IPS-NIHi7 (cell line): ENCODE measurements at regions not wholly inside any gene's neighbourhood (a gene's known extent, or its start where the extent isn't known, plus 50 kb on each side); places are given as distances from the start of the nearest gene placed in this dataset.
"Not testable (repeated sequence)": the region's sequence is repeated elsewhere in the genome, so short reads cannot be mapped to it uniquely, and the experiment has no call there.

Experiments
- DNase-seq: peaks from one replicate; pipeline ENCODE4 v3.0.0; 2012; ENCODE audit warnings: mixed read lengths; ENCODE audit errors: extremely low spot score

GRCh38 chr1:60950224-60951063 lies 131.9 kb upstream of the NFIA start:
- no peak for DNase-seq

- DNase-seq = no peak
Measured at GRCh38 chr1:60949826-60950197, 132.5 kb upstream of the NFIA start.

GRCh38 chr1:60949154-60949825 lies 133.1 kb upstream of the NFIA start:
- DNase-seq = no peak

- DNase-seq = no peak
Measured at GRCh38 chr1:60948486-60948885, 133.9 kb upstream of the NFIA start.

- no peak for DNase-seq
Measured at GRCh38 chr1:60947367-60947766, 135.0 kb upstream of the NFIA start.

GRCh38 chr1:60942896-60943638 lies 139.3 kb upstream of the NFIA start:
- DNase-seq = peak; percentile 33

- DNase-seq = no peak
Measured at GRCh38 chr1:60942291-60942690, 140.1 kb upstream of the NFIA start.

GRCh38 chr1:60940685-60941084 lies 141.7 kb upstream of the NFIA start:
- DNase-seq = not testable (repeated sequence)

GRCh38 chr1:60937720-60938119 lies 144.6 kb upstream of the NFIA start:
- DNase-seq = no peak

- DNase-seq = no peak
Measured at GRCh38 chr1:60936591-60937342, 145.6 kb upstream of the NFIA start.

- DNase-seq = no peak
Measured at GRCh38 chr1:60936163-60936562, 146.2 kb upstream of the NFIA start.

- no peak for DNase-seq
Measured at GRCh38 chr1:60935599-60936110, 146.7 kb upstream of the NFIA start.

GRCh38 chr1:60930130-60930529 lies 152.2 kb upstream of the NFIA start:
- no peak for DNase-seq

GRCh38 chr1:60924964-60925798 lies 157.2 kb upstream of the NFIA start:
- DNase-seq = no peak

GRCh38 chr1:60924165-60924564 lies 158.2 kb upstream of the NFIA start:
- DNase-seq = no peak

- DNase-seq = no peak
Measured at GRCh38 chr1:60923389-60924087, 158.8 kb upstream of the NFIA start.

GRCh38 chr1:60922304-60922703 lies 160.1 kb upstream of the NFIA start:
- no peak for DNase-seq

- DNase-seq = no peak
Measured at GRCh38 chr1:60921175-60921574, 161.2 kb upstream of the NFIA start.

GRCh38 chr1:60920561-60920960 lies 161.8 kb upstream of the NFIA start:
- no peak for DNase-seq

- no peak for DNase-seq
Measured at GRCh38 chr1:60918867-60919266, 163.5 kb upstream of the NFIA start.
